ENCODE measurements at regions not wholly inside any gene's neighbourhood (a gene's known extent, or its start where the extent isn't known, plus 50 kb on each side); places are given as distances from the start of the nearest gene placed in this dataset.

GRCh38 chr6:138570725-138571029 lies 71.4 kb upstream of the NHSL1 start:
- Histone ChIP-seq H3K9me3 (ENCODE audit: insufficient read depth, low read length) (no peaks in the 10 kb centered on the region), H3K27me3 (ENCODE audit: insufficient read depth, insufficient read length) (no peaks in the 10 kb centered on the region), H3K36me3 (ENCODE audit: insufficient read depth, insufficient read length, low read length) (no peaks in the 10 kb centered on the region), H3K4me3 (ENCODE audit: insufficient read length, low read depth) (no peak overlapping the region), H3K9ac (ENCODE audit: insufficient read length, low read depth) (no peak overlapping the region), H3K4me1 (ENCODE audit: insufficient read depth, insufficient read length) (no peaks in the 10 kb centered on the region)
- DNase-seq (ENCODE audit: low read depth, low spot score), result no peak
- TF ChIP-seq SUZ12 (IDR thresholded peaks at IDR 0.05; ENCODE audit: extremely low read depth, insufficient read depth, insufficient read length) (no peak), YY1 (IDR thresholded peaks at IDR 0.05; ENCODE audit: insufficient read depth, insufficient read length) (no peak)

GRCh38 chr6:138571181-138571580 lies 71.9 kb upstream of the NHSL1 start:
- H3K27me3 ChIP-seq (ENCODE audit: insufficient read depth, insufficient read length), result no peaks in the 10 kb centered on the region
- H3K9ac ChIP-seq (ENCODE audit: insufficient read length, low read depth), result no peak overlapping the region
- no peaks in the 10 kb centered on the region for H3K36me3 ChIP-seq (ENCODE audit: insufficient read depth, insufficient read length, low read length)
- DNase-seq (ENCODE audit: low read depth, low spot score), result no peak
- no peaks in the 10 kb centered on the region for H3K4me1 ChIP-seq (ENCODE audit: insufficient read depth, insufficient read length)
- no peak overlapping the region for H3K4me3 ChIP-seq (ENCODE audit: insufficient read length, low read depth)
- H3K9me3 ChIP-seq (ENCODE audit: insufficient read depth, low read length), result no peaks in the 10 kb centered on the region
- TF ChIP-seq SUZ12 (IDR thresholded peaks at IDR 0.05; ENCODE audit: extremely low read depth, insufficient read depth, insufficient read length), result no peak
- TF ChIP-seq ZNF274 (IDR thresholded peaks at IDR 0.05; ENCODE audit: low read depth, low read length), result no peak
- no peak for TF ChIP-seq YY1 (IDR thresholded peaks at IDR 0.05; ENCODE audit: insufficient read depth, insufficient read length)

GRCh38 chr6:138571585-138572166 lies 72.4 kb upstream of the NHSL1 start:
- H3K36me3 ChIP-seq (ENCODE audit: insufficient read depth, insufficient read length, low read length), result no peaks in the 10 kb centered on the region
- H3K27me3 ChIP-seq (ENCODE audit: insufficient read depth, insufficient read length), result no peaks in the 10 kb centered on the region
- no peak for DNase-seq (ENCODE audit: low read depth, low spot score)
- no peak for TF ChIP-seq YY1 (IDR thresholded peaks at IDR 0.05; ENCODE audit: insufficient read depth, insufficient read length)
- no peak for TF ChIP-seq ZNF274 (IDR thresholded peaks at IDR 0.05; ENCODE audit: low read depth, low read length)
- no peak for TF ChIP-seq SUZ12 (IDR thresholded peaks at IDR 0.05; ENCODE audit: extremely low read depth, insufficient read depth, insufficient read length)
- H3K4me3 ChIP-seq (ENCODE audit: insufficient read length, low read depth), result no peak overlapping the region
- no peaks in the 10 kb centered on the region for H3K9me3 ChIP-seq (ENCODE audit: insufficient read depth, low read length)
- H3K9ac ChIP-seq (ENCODE audit: insufficient read length, low read depth), result no peak overlapping the region
- H3K4me1 ChIP-seq (ENCODE audit: insufficient read depth, insufficient read length), result no peaks in the 10 kb centered on the region

GRCh38 chr6:138572167-138572875 lies 73.0 kb upstream of the NHSL1 start:
- TF ChIP-seq SUZ12 (IDR thresholded peaks at IDR 0.05; ENCODE audit: extremely low read depth, insufficient read depth, insufficient read length) (no peak), YY1 (IDR thresholded peaks at IDR 0.05; ENCODE audit: insufficient read depth, insufficient read length) (no peak), ZNF274 (IDR thresholded peaks at IDR 0.05; ENCODE audit: low read depth, low read length) (no peak)
- H3K9ac ChIP-seq (ENCODE audit: insufficient read length, low read depth), result no peak overlapping the region
- no peaks in the 10 kb centered on the region for H3K27me3 ChIP-seq (ENCODE audit: insufficient read depth, insufficient read length)
- H3K4me1 ChIP-seq (ENCODE audit: insufficient read depth, insufficient read length), result no peaks in the 10 kb centered on the region
- no peak overlapping the region for H3K4me3 ChIP-seq (ENCODE audit: insufficient read length, low read depth)
- no peaks in the 10 kb centered on the region for H3K9me3 ChIP-seq (ENCODE audit: insufficient read depth, low read length)
- no peaks in the 10 kb centered on the region for H3K36me3 ChIP-seq (ENCODE audit: insufficient read depth, insufficient read length, low read length)
- no peak for DNase-seq (ENCODE audit: low read depth, low spot score)

- no peak overlapping the region for H3K9ac ChIP-seq (ENCODE audit: insufficient read length, low read depth)
- no peaks in the 10 kb centered on the region for H3K9me3 ChIP-seq (ENCODE audit: insufficient read depth, low read length)
- TF ChIP-seq SUZ12 (IDR thresholded peaks at IDR 0.05; ENCODE audit: extremely low read depth, insufficient read depth, insufficient read length), result no peak
- no peaks in the 10 kb centered on the region for H3K36me3 ChIP-seq (ENCODE audit: insufficient read depth, insufficient read length, low read length)
- H3K27me3 ChIP-seq (ENCODE audit: insufficient read depth, insufficient read length), result no peaks in the 10 kb centered on the region
- no peaks in the 10 kb centered on the region for H3K4me1 ChIP-seq (ENCODE audit: insufficient read depth, insufficient read length)
- no peak overlapping the region for H3K4me3 ChIP-seq (ENCODE audit: insufficient read length, low read depth)
- no peak for DNase-seq (ENCODE audit: low read depth, low spot score)
Measured at GRCh38 chr6:138572885-138573284, 73.6 kb upstream of the NHSL1 start.

- no peak overlapping the region for H3K9ac ChIP-seq (ENCODE audit: insufficient read length, low read depth)
- no peak for DNase-seq (ENCODE audit: low read depth, low spot score)
- H3K27me3 ChIP-seq (ENCODE audit: insufficient read depth, insufficient read length), result no peaks in the 10 kb centered on the region
- no peak for TF ChIP-seq SUZ12 (IDR thresholded peaks at IDR 0.05; ENCODE audit: extremely low read depth, insufficient read depth, insufficient read length)
- no peak for TF ChIP-seq YY1 (IDR thresholded peaks at IDR 0.05; ENCODE audit: insufficient read depth, insufficient read length)
- TF ChIP-seq ZNF274 (IDR thresholded peaks at IDR 0.05; ENCODE audit: low read depth, low read length), result no peak
- H3K4me1 ChIP-seq (ENCODE audit: insufficient read depth, insufficient read length), result no peaks in the 10 kb centered on the region
- H3K4me3 ChIP-seq (ENCODE audit: insufficient read length, low read depth), result no peak overlapping the region
- H3K9me3 ChIP-seq (ENCODE audit: insufficient read depth, low read length), result no peaks in the 10 kb centered on the region
- H3K36me3 ChIP-seq (ENCODE audit: insufficient read depth, insufficient read length, low read length), result no peaks in the 10 kb centered on the region
Measured at GRCh38 chr6:138575257-138575656, 76.0 kb upstream of the NHSL1 start.

- DNase-seq (ENCODE audit: low read depth, low spot score), result no peak
- no peaks in the 10 kb centered on the region for H3K27me3 ChIP-seq (ENCODE audit: insufficient read depth, insufficient read length)
- H3K4me3 ChIP-seq (ENCODE audit: insufficient read length, low read depth), result no peak overlapping the region
- TF ChIP-seq SUZ12 (IDR thresholded peaks at IDR 0.05; ENCODE audit: extremely low read depth, insufficient read depth, insufficient read length), result no peak
- no peak for TF ChIP-seq ZNF274 (IDR thresholded peaks at IDR 0.05; ENCODE audit: low read depth, low read length)
- no peaks in the 10 kb centered on the region for H3K9me3 ChIP-seq (ENCODE audit: insufficient read depth, low read length)
- H3K36me3 ChIP-seq (ENCODE audit: insufficient read depth, insufficient read length, low read length), result no peaks in the 10 kb centered on the region
- no peak overlapping the region for H3K9ac ChIP-seq (ENCODE audit: insufficient read length, low read depth)
- H3K4me1 ChIP-seq (ENCODE audit: insufficient read depth, insufficient read length), result no peaks in the 10 kb centered on the region
Measured at GRCh38 chr6:138576313-138576712, 77.0 kb upstream of the NHSL1 start.

Measured in NT2/D1 (cell line).